ENCODE measurements at regions not wholly inside any gene's neighbourhood (a gene's known extent, or its start where the extent isn't known, plus 50 kb on each side); places are given as distances from the start of the nearest gene placed in this dataset.

DNA sequence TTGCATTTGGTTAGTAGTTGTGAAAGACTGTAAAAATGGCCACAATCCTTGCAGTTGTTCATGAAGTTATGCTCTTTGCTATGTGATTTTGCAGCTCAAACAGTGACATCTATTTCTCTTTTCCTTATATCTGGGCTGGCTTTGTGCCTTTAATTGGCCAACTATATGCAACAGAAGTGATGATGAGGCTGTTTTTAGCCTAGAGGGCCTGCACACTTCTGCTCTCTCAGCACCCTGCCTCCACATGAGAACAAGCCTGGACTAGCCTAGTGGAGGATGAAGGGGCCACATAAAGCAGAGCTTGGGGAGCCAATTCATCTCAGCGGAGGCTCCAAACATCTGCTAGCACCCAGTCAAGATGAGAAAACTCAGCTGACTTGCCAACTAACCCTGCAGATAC lies 339.8 kb downstream of the OMA1 start:
- TF ChIP-seq, protein P1, sequence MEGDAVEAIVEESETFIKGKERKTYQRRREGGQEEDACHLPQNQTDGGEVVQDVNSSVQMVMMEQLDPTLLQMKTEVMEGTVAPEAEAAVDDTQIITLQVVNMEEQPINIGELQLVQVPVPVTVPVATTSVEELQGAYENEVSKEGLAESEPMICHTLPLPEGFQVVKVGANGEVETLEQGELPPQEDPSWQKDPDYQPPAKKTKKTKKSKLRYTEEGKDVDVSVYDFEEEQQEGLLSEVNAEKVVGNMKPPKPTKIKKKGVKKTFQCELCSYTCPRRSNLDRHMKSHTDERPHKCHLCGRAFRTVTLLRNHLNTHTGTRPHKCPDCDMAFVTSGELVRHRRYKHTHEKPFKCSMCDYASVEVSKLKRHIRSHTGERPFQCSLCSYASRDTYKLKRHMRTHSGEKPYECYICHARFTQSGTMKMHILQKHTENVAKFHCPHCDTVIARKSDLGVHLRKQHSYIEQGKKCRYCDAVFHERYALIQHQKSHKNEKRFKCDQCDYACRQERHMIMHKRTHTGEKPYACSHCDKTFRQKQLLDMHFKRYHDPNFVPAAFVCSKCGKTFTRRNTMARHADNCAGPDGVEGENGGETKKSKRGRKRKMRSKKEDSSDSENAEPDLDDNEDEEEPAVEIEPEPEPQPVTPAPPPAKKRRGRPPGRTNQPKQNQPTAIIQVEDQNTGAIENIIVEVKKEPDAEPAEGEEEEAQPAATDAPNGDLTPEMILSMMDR (IDR thresholded peaks at IDR 0.05; ENCODE audit: low read depth, low read length, missing control alignments): no peak
- no peak overlapping the region for H3K4me3 ChIP-seq (replicated peaks; ENCODE audit: low read depth, low read length)
- no peak for DNase-seq (ENCODE audit: extremely low read depth, low read depth)

- no peak overlapping the region for H3K4me3 ChIP-seq (replicated peaks; ENCODE audit: low read depth, low read length)
- TF ChIP-seq, protein P1 (IDR thresholded peaks at IDR 0.05; ENCODE audit: low read depth, low read length, missing control alignments): peak; percentile 44
- DNase-seq (ENCODE audit: extremely low read depth, low read depth): no peak
These were observed 342.2 kb downstream of the OMA1 start for GRCh38 chr1:58204284-58204683.

DNA sequence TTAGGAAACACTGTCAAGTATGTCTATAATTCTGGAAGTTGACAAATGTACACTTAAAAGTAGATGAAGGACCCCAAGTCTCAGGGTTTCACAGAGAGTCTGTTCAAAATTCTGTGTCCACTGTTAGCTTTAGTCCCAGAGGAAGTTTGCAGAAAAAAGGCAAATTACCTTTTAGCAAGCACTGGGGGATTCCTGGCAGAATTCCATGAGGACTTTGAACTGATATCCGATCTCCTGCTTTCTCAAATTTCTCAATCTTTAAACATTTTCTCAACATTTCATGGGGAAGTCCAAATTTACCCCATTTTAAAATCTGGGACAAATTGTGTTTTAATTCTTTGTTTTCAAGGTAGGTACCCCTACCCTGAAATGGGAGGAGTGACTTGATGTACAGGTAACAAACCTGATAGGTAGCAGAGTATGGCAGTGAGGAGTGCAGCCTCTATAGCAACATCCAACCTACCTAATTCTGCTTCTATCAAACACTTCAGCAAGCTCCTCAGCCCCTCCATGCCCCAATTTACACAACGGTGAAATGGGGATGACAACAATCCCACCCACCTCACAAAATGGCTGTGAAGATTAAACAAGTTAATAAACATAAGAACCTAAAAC lies 344.9 kb downstream of the OMA1 start:
- no peak overlapping the region for H3K4me3 ChIP-seq (replicated peaks; ENCODE audit: low read depth, low read length)
- DNase-seq (ENCODE audit: extremely low read depth, low read depth): no peak
- TF ChIP-seq, protein P1 (IDR thresholded peaks at IDR 0.05; ENCODE audit: low read depth, low read length, missing control alignments): no peak

DNA sequence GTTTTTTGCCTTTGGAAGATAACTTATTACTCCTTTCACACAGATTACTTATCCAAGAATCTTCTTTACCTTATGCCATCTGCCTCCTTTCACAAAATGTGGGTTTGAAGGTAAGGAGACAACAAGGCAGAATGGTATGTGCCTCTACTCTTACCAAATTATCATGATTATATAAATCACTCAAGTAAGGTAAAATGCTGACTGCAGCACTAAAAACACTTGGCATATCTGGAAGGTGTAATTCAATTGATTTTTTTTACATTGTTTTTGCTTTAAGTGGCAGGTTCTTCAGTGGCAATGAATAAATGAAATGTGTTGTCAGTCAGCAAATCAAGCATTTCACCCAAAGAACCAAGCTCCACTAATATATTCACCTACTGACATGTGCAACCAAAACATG lies 346.1 kb downstream of the OMA1 start:
- no peak for DNase-seq (ENCODE audit: extremely low read depth, low read depth)
- TF ChIP-seq, protein P1 (IDR thresholded peaks at IDR 0.05; ENCODE audit: low read depth, low read length, missing control alignments): no peak
- no peak overlapping the region for H3K4me3 ChIP-seq (replicated peaks; ENCODE audit: low read depth, low read length)

DNA sequence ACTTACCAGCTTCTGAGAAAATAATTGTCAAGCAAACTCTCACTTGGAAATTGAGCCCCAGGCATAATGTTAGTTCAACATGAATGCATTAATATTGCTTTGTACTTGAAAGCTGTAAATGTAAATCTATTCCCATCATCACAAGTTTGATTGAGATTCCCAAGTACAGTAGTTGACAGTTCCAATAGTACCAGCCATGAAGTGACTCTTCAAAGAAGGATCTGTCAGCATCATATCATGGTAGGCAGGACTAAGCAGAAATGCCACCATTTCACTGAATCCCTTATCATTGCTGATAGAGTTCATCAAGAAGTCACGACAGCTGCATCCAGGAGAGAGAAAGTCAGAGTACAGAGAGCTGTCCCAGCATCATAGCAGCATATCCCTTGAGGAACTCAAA lies 348.7 kb downstream of the OMA1 start:
- TF ChIP-seq, protein P1 (IDR thresholded peaks at IDR 0.05; ENCODE audit: low read depth, low read length, missing control alignments): no peak
- DNase-seq (ENCODE audit: extremely low read depth, low read depth): no peak
- H3K4me3 ChIP-seq (replicated peaks; ENCODE audit: low read depth, low read length): no peak overlapping the region

DNA sequence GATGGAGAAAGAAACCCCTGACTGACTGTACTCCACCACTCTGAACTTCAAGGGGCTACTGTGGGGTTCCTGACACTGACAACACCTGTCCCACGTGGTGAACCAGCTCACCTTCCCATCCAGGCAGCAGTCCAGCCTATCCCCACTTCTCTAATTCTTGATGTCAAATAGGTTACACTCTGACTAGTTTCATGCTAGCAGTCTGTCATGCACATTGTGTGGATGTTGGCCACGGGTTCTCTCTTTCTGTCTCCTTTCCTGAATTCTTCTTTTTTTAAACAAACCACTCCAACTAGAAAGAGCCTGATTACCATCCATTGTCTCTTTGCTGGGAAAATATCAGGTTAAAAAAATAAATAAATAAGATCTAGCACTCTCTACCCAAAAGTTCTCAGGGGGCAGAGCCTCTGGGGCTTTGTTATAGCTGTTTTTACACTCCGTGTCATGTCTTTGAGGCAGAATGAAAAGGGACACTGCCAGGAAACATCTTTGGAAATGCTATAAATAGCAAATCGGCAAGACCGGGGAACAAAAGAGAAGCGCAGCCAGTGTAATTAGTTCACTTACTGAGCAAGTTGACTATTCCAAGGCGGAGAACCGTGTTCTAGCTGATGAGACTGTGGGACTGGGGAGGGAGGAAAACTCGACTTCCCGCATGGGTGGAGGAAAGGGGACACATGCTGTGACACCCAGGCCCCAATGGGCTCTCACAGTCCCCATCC lies 356.1 kb downstream of the OMA1 start:
- no peak overlapping the region for H3K4me3 ChIP-seq (replicated peaks; ENCODE audit: low read depth, low read length)
- TF ChIP-seq, protein P1 (IDR thresholded peaks at IDR 0.05; ENCODE audit: low read depth, low read length, missing control alignments): no peak
- DNase-seq (ENCODE audit: extremely low read depth, low read depth): no peak

Data from HFF-Myc (cell line).